Activated CD8-positive, alpha-beta memory T cell treated with anti-CD3 and anti-CD28 coated beads, Interleukin-2, amount 10 ng/mL, durations not matched to agents 7 days and 5 days (primary cell): ENCODE measurements at regions not wholly inside any gene's neighbourhood (a gene's known extent, or its start where the extent isn't known, plus 50 kb on each side); places are given as distances from the start of the nearest gene placed in this dataset.

Source experiments
- ATAC-seq: fragments of 150-1000 bp; cut with Tn5 transposase; one replicate; pipeline ENCODE4 v1.10.0; 2021; ENCODE audit warnings: moderate library complexity
- CTCF ChIA-PET: fragments of 350-600 bp; sonication (Branson Sonifier 250); formaldehyde crosslinking; loops from one replicate; lab custom pipeline; 2021; ENCODE audit warnings: antibody characterized with exemption; lab: Charles Lee
- DNase-seq: peaks from one replicate; pipeline ENCODE4 v3.0.0-alpha.2; 2020
- H3K27ac Mint-ChIP-seq: one replicate; pipeline ENCODE4 v1.8.0; 2021; ENCODE audit warnings: mild to moderate bottlenecking, mixed read lengths
- H3K27me3 Mint-ChIP-seq: one replicate; pipeline ENCODE4 v1.8.0; 2021; ENCODE audit warnings: mixed read lengths
- H3K36me3 Mint-ChIP-seq: one replicate; pipeline ENCODE4 v1.8.0; 2021; ENCODE audit warnings: mild to moderate bottlenecking, mixed read lengths
- H3K4me1 Mint-ChIP-seq: one replicate; pipeline ENCODE4 v1.8.0; 2021; ENCODE audit warnings: mixed read lengths
- H3K4me3 Mint-ChIP-seq: one replicate; pipeline ENCODE4 v1.8.0; 2021; ENCODE audit warnings: mild to moderate bottlenecking, moderate library complexity, mixed read lengths
- H3K9me3 Mint-ChIP-seq: one replicate; pipeline ENCODE4 v1.8.0; 2022; ENCODE audit warnings: low read depth, mixed read lengths

- no peak overlapping the region for H3K27ac Mint-ChIP-seq
- no peaks in the 10 kb centered on the region for H3K9me3 Mint-ChIP-seq
- CTCF ChIA-PET: no interaction called here
Observed at GRCh38 chr3:187450431-187451190, 82.4 kb downstream of the RTP4 start.

DNA sequence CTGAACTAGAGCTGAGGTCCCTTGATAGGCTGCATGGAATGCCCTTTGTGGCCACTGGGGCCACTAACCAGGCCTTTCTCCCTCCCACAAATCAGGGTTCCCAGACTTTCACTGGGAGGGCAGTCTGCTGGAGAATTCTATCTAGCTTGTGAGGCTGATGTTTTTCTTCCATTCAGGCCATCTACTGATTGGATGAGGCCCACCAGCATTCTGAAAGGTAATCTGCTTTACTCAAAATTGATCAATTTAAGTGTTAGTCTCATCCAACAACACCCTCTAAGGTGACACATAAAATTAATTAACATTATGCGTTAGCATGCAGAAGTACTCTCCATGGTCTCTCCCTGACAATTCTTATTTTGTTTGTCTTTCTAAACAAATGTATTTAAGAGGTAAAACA, 80.5 kb downstream of the RTP4 start:
- no peak overlapping the region for H3K4me3 Mint-ChIP-seq
- CTCF ChIA-PET: no interaction called here
- H3K27me3 Mint-ChIP-seq: peaks cover 6% of the 10 kb centered on the region
- ATAC-seq (no peak), DNase-seq (no peak)
- no peaks in the 10 kb centered on the region for H3K36me3 Mint-ChIP-seq
- no peak overlapping the region for H3K27ac Mint-ChIP-seq
- no peaks in the 10 kb centered on the region for H3K9me3 Mint-ChIP-seq
- H3K4me1 Mint-ChIP-seq: no peaks in the 10 kb centered on the region

More at GRCh38 chr3:187450431-187451190, 82.4 kb downstream of the RTP4 start:
- Mint-ChIP-seq H3K36me3 (no peaks in the 10 kb centered on the region), H3K4me1 (no peaks in the 10 kb centered on the region), H3K4me3 (no peak overlapping the region), H3K27me3 (peaks cover 13% of the 10 kb centered on the region)
- no peak for DNase-seq
- no peak for ATAC-seq

DNA sequence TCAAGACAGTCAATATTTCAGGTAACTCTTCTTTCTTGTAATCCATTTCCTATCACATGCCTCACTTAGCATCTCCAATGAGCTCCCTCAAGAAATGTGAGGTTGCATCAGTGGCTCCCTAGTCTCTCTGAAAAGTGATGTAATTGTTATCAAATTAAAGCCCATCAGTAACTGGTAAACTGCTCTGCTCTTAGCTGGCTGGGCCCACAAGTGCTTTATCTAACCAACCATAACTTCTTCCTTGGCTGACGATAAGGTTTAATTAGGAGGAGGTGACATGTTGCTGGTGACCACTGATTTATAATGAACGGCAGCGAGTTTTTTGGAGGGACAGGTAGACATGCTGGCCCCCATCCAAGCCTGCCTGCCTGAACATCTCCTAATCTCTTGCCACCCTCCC, 79.6 kb downstream of the RTP4 start:
- CTCF ChIA-PET: no interaction called here
- Mint-ChIP-seq H3K36me3 (no peaks in the 10 kb centered on the region), H3K27me3 (peaks cover 6% of the 10 kb centered on the region), H3K4me3 (no peak overlapping the region), H3K9me3 (no peaks in the 10 kb centered on the region), H3K4me1 (no peaks in the 10 kb centered on the region), H3K27ac (no peak overlapping the region)
- ATAC-seq (no peak), DNase-seq (no peak)

GRCh38 chr3:187445356-187445755, 77.2 kb downstream of the RTP4 start:
- ATAC-seq (no peak), DNase-seq (no peak)
- Mint-ChIP-seq H3K27me3 (no peaks in the 10 kb centered on the region), H3K27ac (no peak overlapping the region), H3K4me3 (no peak overlapping the region), H3K36me3 (no peaks in the 10 kb centered on the region), H3K9me3 (no peaks in the 10 kb centered on the region), H3K4me1 (no peaks in the 10 kb centered on the region)
- CTCF ChIA-PET: no interaction called here

- ATAC-seq: no peak
Observed at GRCh38 chr3:187434524-187434923, 66.3 kb downstream of the RTP4 start.

GRCh38 chr3:187430576-187430975, 62.4 kb downstream of the RTP4 start:
- ATAC-seq (no peak), DNase-seq (no peak)
- Mint-ChIP-seq H3K4me3 (no peak overlapping the region), H3K4me1 (no peaks in the 10 kb centered on the region), H3K9me3 (no peaks in the 10 kb centered on the region), H3K27me3 (peaks cover 11% of the 10 kb centered on the region), H3K36me3 (no peaks in the 10 kb centered on the region), H3K27ac (no peak overlapping the region)
- CTCF ChIA-PET: no interaction called here

More at GRCh38 chr3:187434524-187434923, 66.3 kb downstream of the RTP4 start:
- Mint-ChIP-seq H3K9me3 (no peaks in the 10 kb centered on the region), H3K36me3 (no peaks in the 10 kb centered on the region), H3K27me3 (peaks cover 9% of the 10 kb centered on the region), H3K4me3 (no peak overlapping the region), H3K27ac (no peak overlapping the region), H3K4me1 (no peaks in the 10 kb centered on the region)
- CTCF ChIA-PET: interaction anchor here (0.8 kb wide), 1 partner anchor 115 kb away, joined by 3 read pairs; no protein-coding TSS in a partner anchor
- no peak for DNase-seq
